B cell (primary cell): ENCODE measurements at regions not wholly inside any gene's neighbourhood (a gene's known extent, or its start where the extent isn't known, plus 50 kb on each side); places are given as distances from the start of the nearest gene placed in this dataset.

Source experiments
- ATAC-seq: fragments of 200-7000 bp; cut with Tn5 transposase; one replicate; pipeline ENCODE4 v1.10.0; 2021; ENCODE audit warnings: low read depth, mild to moderate bottlenecking, moderate number of reproducible peaks, moderate library complexity
- CTCF ChIA-PET: fragments of 350-600 bp; sonication (Branson Sonifier 250); formaldehyde crosslinking; loops from one replicate; lab custom pipeline; 2021; ENCODE audit warnings: antibody characterized with exemption, inconsistent platforms; lab: Charles Lee
- POLR2A ChIA-PET: fragments of 350-600 bp; sonication (Branson Sonifier 250); formaldehyde crosslinking; loops from one replicate; lab custom pipeline; 2021; ENCODE audit warnings: antibody characterized with exemption; lab: Charles Lee
- DNase-seq: peaks from one replicate; pipeline ENCODE4 v3.0.0; 2013
- H2AFZ ChIP-seq: 2 replicates; pipeline ENCODE4 v1.6.1; 2012; ENCODE audit warnings: mild to moderate bottlenecking, low read depth, low read length; ENCODE audit not compliant: insufficient read depth, poor library complexity, severe bottlenecking
- H3K27ac ChIP-seq, 2 donors: 1 replicate in 1 of 2; 2 replicates in 1 of 2; pipeline ENCODE4 v1.5.1; 2012 to 2013; ENCODE audit warnings: low read length in 2 of 2, mild to moderate bottlenecking in 2 of 2, moderate library complexity in 1 of 2
- H3K27me3 ChIP-seq, 4 experiments: fragments of 200-600 bp in 1 of 4; sonication (generic) in 1 of 4; replicated peaks in 1 of 4; 1 replicate in 2 of 4; 2 replicates in 2 of 4; pipeline versions ENCODE4 v1.6.1 to v1.7.0; 2013 to 2016; ENCODE audit warnings: low read length in 3 of 4, mild to moderate bottlenecking in 2 of 4, mixed read lengths in 1 of 4, moderate library complexity in 1 of 4; ENCODE audit not compliant: insufficient read depth in 4 of 4, control insufficient read depth in 3 of 4; ENCODE audit errors: control extremely low read depth in 1 of 4
- H3K36me3 ChIP-seq, 2 experiments: replicated peaks in 1 of 2; 1 replicate in 1 of 2; 2 replicates in 1 of 2; pipeline versions ENCODE4 v1.6.1 to v1.7.1; 2013; ENCODE audit warnings: low read length in 1 of 2; ENCODE audit not compliant: insufficient read depth in 2 of 2, control insufficient read depth in 1 of 2; ENCODE audit errors: control extremely low read depth in 1 of 2, extremely low read depth in 1 of 2
- H3K4me1 ChIP-seq, 2 donors: fragments of 200-600 bp in 1 of 2; sonication (generic) in 1 of 2; 1 replicate in 1 of 2; 2 replicates in 1 of 2; pipeline versions ENCODE4 v1.5.1 to v1.6.1; 2013 to 2017; ENCODE audit warnings: low read length in 2 of 2; ENCODE audit not compliant: control insufficient read depth in 2 of 2, insufficient read depth in 2 of 2
- H3K4me2 ChIP-seq: replicated peaks from 2 replicates; pipeline ENCODE3; 2012; ENCODE audit warnings: mild to moderate bottlenecking, low read depth, low read length; ENCODE audit not compliant: poor library complexity, severe bottlenecking
- H3K4me3 ChIP-seq, 5 experiments: fragments of 200-600 bp in 1 of 5; sonication (generic) in 1 of 5; 1 replicate in 3 of 5; 2 replicates in 2 of 5; pipeline versions ENCODE4 v1.5.1 to v1.7.0; 2011 to 2016; ENCODE audit warnings: low read length in 4 of 5, mild to moderate bottlenecking in 4 of 5, low read depth in 2 of 5, control low read depth in 1 of 5, moderate library complexity in 1 of 5; ENCODE audit not compliant: insufficient read depth in 1 of 5; ENCODE audit errors: control extremely low read depth in 1 of 5, extremely low read depth in 1 of 5
- H3K79me2 ChIP-seq: fragments of 200-600 bp; sonication (generic); one replicate; pipeline ENCODE4 v1.6.0; 2016; ENCODE audit warnings: low read length; ENCODE audit not compliant: control insufficient read depth, insufficient read depth
- H3K9ac ChIP-seq: fragments of 200-600 bp; sonication (generic); 2 replicates; pipeline ENCODE4 v1.6.1; 2017; ENCODE audit warnings: mild to moderate bottlenecking, low read length, moderate library complexity
- H3K9me3 ChIP-seq, 3 donors: one replicate each; pipeline versions ENCODE4 v1.6.1 to v1.7.1; 2013; ENCODE audit warnings: low read length in 2 of 3; ENCODE audit not compliant: control insufficient read depth in 2 of 3, insufficient read depth in 1 of 3; ENCODE audit errors: control extremely low read depth in 1 of 3
- H4K20me1 ChIP-seq: 2 replicates; pipeline ENCODE4 v1.6.0; 2012; ENCODE audit warnings: mild to moderate bottlenecking, low read length; ENCODE audit not compliant: insufficient read depth, control insufficient read depth, poor library complexity, severe bottlenecking
- H3K27ac Mint-ChIP-seq: one replicate; pipeline ENCODE4 v1.8.0; 2021; ENCODE audit warnings: mixed read lengths
- H3K27me3 Mint-ChIP-seq: one replicate; pipeline ENCODE4 v1.8.0; 2021; ENCODE audit warnings: mixed read lengths
- H3K4me1 Mint-ChIP-seq: one replicate; pipeline ENCODE4 v1.8.0; 2021; ENCODE audit warnings: mixed read lengths
- H3K4me3 Mint-ChIP-seq: one replicate; pipeline ENCODE4 v1.8.0; 2021; ENCODE audit warnings: mixed read lengths
- H3K9me3 Mint-ChIP-seq: one replicate; pipeline ENCODE4 v1.8.0; 2022; ENCODE audit warnings: mixed read lengths; ENCODE audit not compliant: insufficient read depth
- CTCF ChIP-seq: fragments of 200-600 bp; IDR thresholded peaks from one replicate; pipeline ENCODE4 v1.8.0; 2022; ENCODE audit warnings: antibody characterized with exemption, mild to moderate bottlenecking
- EZH2 ChIP-seq: IDR thresholded peaks from 2 replicates; pipeline ENCODE4 v1.6.1; 2012; ENCODE audit warnings: borderline replicate concordance, low read depth, mild to moderate bottlenecking, moderate library complexity, low read length; ENCODE audit not compliant: insufficient read depth, poor library complexity, severe bottlenecking
- WGBS: methylation state at CpG from one replicate; pipeline ENCODE4 v1.1.5; 2013; ENCODE audit warnings: missing lambda C conversion rate; ENCODE audit not compliant: insufficient coverage; 5-methylcytosine and 5-hydroxymethylcytosine counted together
- intact Hi-C: fragments of 100-400 bp; cut with micrococcal nuclease; formaldehyde crosslinking; loops from one replicate; pipeline ENCODE4 v1.10.0; 2022

GRCh38 chr14:61188196-61188595, 92.9 kb downstream of the TMEM30B start:
- Histone ChIP-seq H3K27me3 (peaks cover 0 to 29% (median 26%) of the 10 kb centered on the region in 4 experiments), H3K4me3 (no peak overlapping the region), H3K36me3 (no peaks in the 10 kb centered on the region), H3K27ac (no peak overlapping the region), H3K4me2 (no peak overlapping the region), H3K9me3 (peaks cover 0 to 4% (median 0%) of the 10 kb centered on the region in 3 donors), H3K4me1 (peaks cover 0 to 9% of the 10 kb centered on the region in 2 donors), H4K20me1 (no peaks in the 10 kb centered on the region), H3K9ac (no peak overlapping the region), H2AFZ (no peak overlapping the region), H3K79me2 (no peaks in the 10 kb centered on the region)
- peaks cover 9% of the 10 kb centered on the region for H3K4me1 Mint-ChIP-seq
- peaks cover 65% of the 10 kb centered on the region for H3K27me3 Mint-ChIP-seq
- CTCF ChIA-PET = no interaction called here
- intact Hi-C loops = no loop called here
- DNase-seq = no peak
- H3K27ac Mint-ChIP-seq = no peak overlapping the region
- POLR2A ChIA-PET = no interaction called here
- H3K4me3 Mint-ChIP-seq = no peak overlapping the region
- no peaks in the 10 kb centered on the region for H3K9me3 Mint-ChIP-seq
- TF ChIP-seq CTCF = no peak
- TF ChIP-seq EZH2 = no peak
- ATAC-seq = no peak
- 31% methylated on average over 8 of the region's 21 CpGs for WGBS

GRCh38 chr14:61187196-61187905, 93.8 kb downstream of the TMEM30B start:
- POLR2A ChIA-PET = no interaction called here
- H2AFZ ChIP-seq = no peak overlapping the region

More at GRCh38 chr14:61187196-61187905, 93.8 kb downstream of the TMEM30B start:
- Histone ChIP-seq H3K9me3 (peaks cover 0 to 4% (median 0%) of the 10 kb centered on the region in 3 donors), H3K79me2 (no peaks in the 10 kb centered on the region), H3K4me2 (no peak overlapping the region), H3K4me1 (peaks cover 0 to 9% of the 10 kb centered on the region in 2 donors), H4K20me1 (no peaks in the 10 kb centered on the region), H3K4me3 (no peak overlapping the region), H3K36me3 (no peaks in the 10 kb centered on the region), H3K27me3 (peaks cover 0 to 29% (median 25%) of the 10 kb centered on the region in 4 experiments), H3K27ac (no peak overlapping the region), H3K9ac (no peak overlapping the region)
- CTCF ChIA-PET = no interaction called here
- intact Hi-C loops = no loop called here
- Mint-ChIP-seq H3K4me3 (no peak overlapping the region), H3K9me3 (no peaks in the 10 kb centered on the region), H3K27ac (no peak overlapping the region), H3K4me1 (peaks cover 9% of the 10 kb centered on the region), H3K27me3 (peaks cover 62% of the 10 kb centered on the region)
- ATAC-seq = no peak
- WGBS = 52% methylated on average over 4 of the region's 10 CpGs
- no peak for DNase-seq
- no peak for TF ChIP-seq EZH2
- TF ChIP-seq CTCF = no peak
